Keratinocyte (primary cell): ENCODE measurements at regions not wholly inside any gene's neighbourhood (a gene's known extent, or its start where the extent isn't known, plus 50 kb on each side); places are given as distances from the start of the nearest gene placed in this dataset.

Source experiments
- DNase-seq: peaks from one replicate; pipeline ENCODE4 v3.0.0-alpha.2; 2011; ENCODE audit warnings: low read depth, missing footprints, low spot score
- FAIRE-seq: peaks from 2 replicates; lab custom pipeline; 2011; peaks lifted over from hg19 to GRCh38; lab: Jason Lieb, UNC
- H2AFZ ChIP-seq: 2 replicates; pipeline ENCODE4 v1.6.0; 2012; ENCODE audit warnings: low read length, control low read depth, inconsistent platforms; ENCODE audit not compliant: control insufficient read depth
- H3K27ac ChIP-seq: 2 replicates; pipeline ENCODE4 v1.5.1; 2011; ENCODE audit warnings: low read length; ENCODE audit not compliant: control insufficient read depth, insufficient read depth
- H3K27me3 ChIP-seq: 3 replicates; pipeline ENCODE4 v1.6.0; 2011; ENCODE audit warnings: low read length; ENCODE audit not compliant: control insufficient read depth, insufficient read depth; ENCODE audit errors: extremely low read depth
- H3K36me3 ChIP-seq, 2 experiments: 2 replicates in 1 of 2; 3 replicates in 1 of 2; pipeline ENCODE4 v1.5.1; 2011; ENCODE audit warnings: low read length in 2 of 2, mild to moderate bottlenecking in 1 of 2; ENCODE audit not compliant: control insufficient read depth in 2 of 2, insufficient read depth in 2 of 2; ENCODE audit errors: extremely low read depth in 1 of 2
- H3K4me1 ChIP-seq: 3 replicates; pipeline ENCODE4 v1.5.1; 2011; ENCODE audit warnings: low read length; ENCODE audit not compliant: control insufficient read depth, insufficient read depth; ENCODE audit errors: extremely low read depth
- H3K4me2 ChIP-seq: 3 replicates; pipeline ENCODE4 v1.6.0; 2011; ENCODE audit warnings: low read depth, low read length; ENCODE audit not compliant: control insufficient read depth, insufficient read depth; ENCODE audit errors: extremely low read depth
- H3K4me3 ChIP-seq, 3 experiments: fragments of 200-600 bp in 1 of 3; sonication (generic) in 1 of 3; 2 replicates in 2 of 3; 3 replicates in 1 of 3; pipeline ENCODE4 v1.5.1; 2011 to 2016; ENCODE audit warnings: low read length in 3 of 3, mild to moderate bottlenecking in 3 of 3, control low read depth in 2 of 3, inconsistent platforms in 1 of 3, low read depth in 1 of 3, mixed read lengths in 1 of 3, mixed run types in 1 of 3, moderate library complexity in 1 of 3; ENCODE audit not compliant: control insufficient read depth in 2 of 3, insufficient read depth in 2 of 3; ENCODE audit errors: extremely low read depth in 1 of 3
- H3K79me2 ChIP-seq: 2 replicates; pipeline ENCODE4 v1.6.0; 2012; ENCODE audit warnings: low read length; ENCODE audit not compliant: control insufficient read depth, insufficient read depth
- H3K9ac ChIP-seq: 3 replicates; pipeline ENCODE4 v1.6.0; 2011; ENCODE audit warnings: low read length; ENCODE audit not compliant: control insufficient read depth, insufficient read depth; ENCODE audit errors: extremely low read depth
- H3K9me1 ChIP-seq: 3 replicates; pipeline ENCODE4 v1.6.0; 2011; ENCODE audit warnings: low read length; ENCODE audit not compliant: control insufficient read depth, insufficient read depth; ENCODE audit errors: extremely low read depth
- H3K9me3 ChIP-seq: 2 replicates; pipeline ENCODE4 v1.5.1; 2012; ENCODE audit warnings: low read depth, low read length; ENCODE audit not compliant: control insufficient read depth
- H4K20me1 ChIP-seq: 3 replicates; pipeline ENCODE4 v1.6.0; 2011; ENCODE audit warnings: low read length; ENCODE audit not compliant: control insufficient read depth, insufficient read depth; ENCODE audit errors: extremely low read depth
- EZH2 ChIP-seq: IDR thresholded peaks from one replicate; pipeline ENCODE4 v1.6.1; 2012; ENCODE audit warnings: inconsistent platforms, mild to moderate bottlenecking, low read length, moderate library complexity
- dilution Hi-C: fragments of 300-500 bp; cut with MboI; formaldehyde crosslinking; loops from one replicate; pipeline ENCODE4 v1.7.0; 2020; ENCODE audit warnings: low sequenced_read_pairs; ENCODE audit not compliant: extremely low pct_ligation_motif_present
- TF ChIP-seq, protein P1 (sequence below), 3 experiments: IDR thresholded peaks in 1 of 3; conservative IDR thresholded peaks in 1 of 3; optimal IDR thresholded peaks in 1 of 3; 2 replicates in 2 of 3; 3 replicates in 1 of 3; pipeline versions ENCODE3 to v1.5.1; 2011; ENCODE audit warnings: low read length in 3 of 3, mild to moderate bottlenecking in 3 of 3, moderate library complexity in 2 of 3, control low read depth in 1 of 3, inconsistent platforms in 1 of 3; ENCODE audit not compliant: insufficient read depth in 2 of 3; ENCODE audit errors: extremely low read depth in 1 of 3

DNA sequence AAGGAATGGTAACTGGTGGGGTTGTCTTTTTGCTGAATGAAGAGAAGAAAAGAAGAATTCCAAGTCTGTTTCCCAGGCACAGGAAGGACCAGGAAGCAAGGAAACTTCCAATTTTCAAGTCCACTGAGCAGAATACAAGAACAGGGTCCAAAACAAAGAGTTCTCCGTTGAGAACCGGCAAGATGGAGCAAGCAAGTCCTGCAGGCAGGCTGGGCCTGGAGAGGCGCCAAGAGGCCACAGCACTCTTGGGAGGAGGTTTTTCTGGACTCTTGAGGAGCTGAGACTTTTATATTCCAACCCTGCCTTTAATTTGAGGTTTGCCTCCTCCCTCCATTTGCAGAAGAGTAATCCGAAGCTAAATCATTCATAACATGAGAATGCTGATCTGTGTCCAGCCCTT is 224.5 kb downstream of the IKZF2 start:
- TF ChIP-seq, protein P1, sequence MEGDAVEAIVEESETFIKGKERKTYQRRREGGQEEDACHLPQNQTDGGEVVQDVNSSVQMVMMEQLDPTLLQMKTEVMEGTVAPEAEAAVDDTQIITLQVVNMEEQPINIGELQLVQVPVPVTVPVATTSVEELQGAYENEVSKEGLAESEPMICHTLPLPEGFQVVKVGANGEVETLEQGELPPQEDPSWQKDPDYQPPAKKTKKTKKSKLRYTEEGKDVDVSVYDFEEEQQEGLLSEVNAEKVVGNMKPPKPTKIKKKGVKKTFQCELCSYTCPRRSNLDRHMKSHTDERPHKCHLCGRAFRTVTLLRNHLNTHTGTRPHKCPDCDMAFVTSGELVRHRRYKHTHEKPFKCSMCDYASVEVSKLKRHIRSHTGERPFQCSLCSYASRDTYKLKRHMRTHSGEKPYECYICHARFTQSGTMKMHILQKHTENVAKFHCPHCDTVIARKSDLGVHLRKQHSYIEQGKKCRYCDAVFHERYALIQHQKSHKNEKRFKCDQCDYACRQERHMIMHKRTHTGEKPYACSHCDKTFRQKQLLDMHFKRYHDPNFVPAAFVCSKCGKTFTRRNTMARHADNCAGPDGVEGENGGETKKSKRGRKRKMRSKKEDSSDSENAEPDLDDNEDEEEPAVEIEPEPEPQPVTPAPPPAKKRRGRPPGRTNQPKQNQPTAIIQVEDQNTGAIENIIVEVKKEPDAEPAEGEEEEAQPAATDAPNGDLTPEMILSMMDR (optimal IDR thresholded peaks at IDR 0.05 in 1 of 3, IDR thresholded peaks at IDR 0.05 in 1 of 3, conservative IDR thresholded peaks at IDR 0.05 in 1 of 3; ENCODE audit: extremely low read depth in 1 of 3, insufficient read depth in 2 of 3, low read length in 3 of 3) = no peak
- no peak for TF ChIP-seq EZH2
- no peaks in the 10 kb centered on the region for H3K9me1 ChIP-seq
- dilution Hi-C loops = no loop called here
- no peak overlapping the region for H3K27ac ChIP-seq
- H3K36me3 ChIP-seq = no peaks in the 10 kb centered on the region
- DNase-seq (no peak), FAIRE-seq (no peak)
- peaks cover 22% of the 10 kb centered on the region for H3K4me1 ChIP-seq
- no peak overlapping the region for H3K4me2 ChIP-seq
- no peaks in the 10 kb centered on the region for H4K20me1 ChIP-seq
- no peaks in the 10 kb centered on the region for H3K79me2 ChIP-seq
- no peaks in the 10 kb centered on the region for H3K27me3 ChIP-seq
- H3K9me3 ChIP-seq = peaks cover 2% of the 10 kb centered on the region
- no peak overlapping the region for H3K9ac ChIP-seq
- H2AFZ ChIP-seq = peak overlapping the region; percentile 18
- no peak overlapping the region for H3K4me3 ChIP-seq

GRCh38 chr2:212923393-212923792 is 228.0 kb downstream of the IKZF2 start:
- H3K79me2 ChIP-seq = no peaks in the 10 kb centered on the region
- H4K20me1 ChIP-seq = no peaks in the 10 kb centered on the region
- TF ChIP-seq EZH2 = no peak
- TF ChIP-seq, protein P1 (optimal IDR thresholded peaks at IDR 0.05 in 1 of 3, IDR thresholded peaks at IDR 0.05 in 1 of 3, conservative IDR thresholded peaks at IDR 0.05 in 1 of 3; ENCODE audit: extremely low read depth in 1 of 3, insufficient read depth in 2 of 3, low read length in 3 of 3) = no peak
- no peak overlapping the region for H3K9ac ChIP-seq
- no peaks in the 10 kb centered on the region for H3K27me3 ChIP-seq
- H3K36me3 ChIP-seq = no peaks in the 10 kb centered on the region
- no peak for DNase-seq
- peaks cover 2% of the 10 kb centered on the region for H3K9me3 ChIP-seq
- H3K27ac ChIP-seq = no peak overlapping the region
- H3K4me2 ChIP-seq = no peak overlapping the region
- peaks cover 11% of the 10 kb centered on the region for H3K4me1 ChIP-seq
- H3K9me1 ChIP-seq = no peaks in the 10 kb centered on the region
- no peak overlapping the region for H2AFZ ChIP-seq
- no peak for FAIRE-seq
- no peak overlapping the region for H3K4me3 ChIP-seq
- dilution Hi-C loops = no loop called here
